Cardiac muscle cell (in vitro differentiated cells and primary cell): ENCODE measurements at regions not wholly inside any gene's neighbourhood (a gene's known extent, or its start where the extent isn't known, plus 50 kb on each side); places are given as distances from the start of the nearest gene placed in this dataset.
A peak's percentile ranks its signal among the peaks of the same experiment; 100 is the strongest.

ENCODE experiments used
- DNase-seq, 2 donors: peaks; one replicate each; pipeline versions ENCODE4 v3.0.0 to v3.0.0-alpha.2; 2010 to 2017; ENCODE audit warnings: low read depth in 1 of 2, low spot score in 1 of 2
- H3K27ac ChIP-seq: fragments of 200-600 bp; sonication (generic); 2 replicates; pipeline ENCODE4 v1.5.1; 2016
- H3K27me3 ChIP-seq: fragments of 200-600 bp; sonication (generic); 2 replicates; pipeline ENCODE4 v1.6.0; 2016; ENCODE audit warnings: control low read depth
- H3K36me3 ChIP-seq: fragments of 200-600 bp; sonication (generic); 2 replicates; pipeline ENCODE4 v1.5.1; 2016; ENCODE audit warnings: control low read depth
- H3K4me1 ChIP-seq: fragments of 200-600 bp; sonication (generic); 2 replicates; pipeline ENCODE4 v1.8.1; 2017; ENCODE audit warnings: low read depth, mild to moderate bottlenecking, mixed run types
- H3K4me3 ChIP-seq: fragments of 200-600 bp; sonication (generic); 2 replicates; pipeline ENCODE4 v1.5.1; 2016; ENCODE audit warnings: mild to moderate bottlenecking
- H3K9me3 ChIP-seq: fragments of 200-600 bp; sonication (generic); 2 replicates; pipeline ENCODE4 v1.5.1; 2017; ENCODE audit warnings: low read depth, mild to moderate bottlenecking, control low read depth
- TF ChIP-seq, protein P1 (sequence below): IDR thresholded peaks from 2 replicates; pipeline ENCODE4 v1.5.1; 2012; ENCODE audit warnings: low read depth, mild to moderate bottlenecking, low read length

DNA sequence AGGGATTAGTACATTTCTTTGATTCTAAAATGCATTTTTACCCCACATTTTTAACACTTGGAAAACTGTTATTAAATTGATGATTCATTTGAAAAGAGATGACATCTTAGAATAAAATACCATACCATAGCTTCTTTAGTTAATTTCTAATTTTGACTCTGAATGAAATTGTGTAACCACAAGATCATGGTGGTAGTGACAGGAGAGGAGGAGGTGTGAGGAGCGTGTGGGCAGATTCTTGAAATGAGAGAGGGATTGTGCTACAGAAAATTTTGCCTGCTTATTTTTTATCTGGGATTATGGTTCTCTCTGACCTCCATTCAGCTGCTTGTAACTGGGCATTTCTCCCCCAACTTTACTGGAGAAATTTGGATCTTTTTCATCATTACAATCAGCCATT lies 173.3 kb upstream of the CLINT1 start:
- TF ChIP-seq, protein P1, sequence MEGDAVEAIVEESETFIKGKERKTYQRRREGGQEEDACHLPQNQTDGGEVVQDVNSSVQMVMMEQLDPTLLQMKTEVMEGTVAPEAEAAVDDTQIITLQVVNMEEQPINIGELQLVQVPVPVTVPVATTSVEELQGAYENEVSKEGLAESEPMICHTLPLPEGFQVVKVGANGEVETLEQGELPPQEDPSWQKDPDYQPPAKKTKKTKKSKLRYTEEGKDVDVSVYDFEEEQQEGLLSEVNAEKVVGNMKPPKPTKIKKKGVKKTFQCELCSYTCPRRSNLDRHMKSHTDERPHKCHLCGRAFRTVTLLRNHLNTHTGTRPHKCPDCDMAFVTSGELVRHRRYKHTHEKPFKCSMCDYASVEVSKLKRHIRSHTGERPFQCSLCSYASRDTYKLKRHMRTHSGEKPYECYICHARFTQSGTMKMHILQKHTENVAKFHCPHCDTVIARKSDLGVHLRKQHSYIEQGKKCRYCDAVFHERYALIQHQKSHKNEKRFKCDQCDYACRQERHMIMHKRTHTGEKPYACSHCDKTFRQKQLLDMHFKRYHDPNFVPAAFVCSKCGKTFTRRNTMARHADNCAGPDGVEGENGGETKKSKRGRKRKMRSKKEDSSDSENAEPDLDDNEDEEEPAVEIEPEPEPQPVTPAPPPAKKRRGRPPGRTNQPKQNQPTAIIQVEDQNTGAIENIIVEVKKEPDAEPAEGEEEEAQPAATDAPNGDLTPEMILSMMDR, result no peak
- H3K4me3 ChIP-seq, result no peak overlapping the region
- DNase-seq, result no peak
- H3K27ac ChIP-seq, result no peak overlapping the region
- no peaks in the 10 kb centered on the region for H3K36me3 ChIP-seq
- peaks cover 5% of the 10 kb centered on the region for H3K9me3 ChIP-seq
- no peaks in the 10 kb centered on the region for H3K4me1 ChIP-seq
- no peaks in the 10 kb centered on the region for H3K27me3 ChIP-seq

DNA sequence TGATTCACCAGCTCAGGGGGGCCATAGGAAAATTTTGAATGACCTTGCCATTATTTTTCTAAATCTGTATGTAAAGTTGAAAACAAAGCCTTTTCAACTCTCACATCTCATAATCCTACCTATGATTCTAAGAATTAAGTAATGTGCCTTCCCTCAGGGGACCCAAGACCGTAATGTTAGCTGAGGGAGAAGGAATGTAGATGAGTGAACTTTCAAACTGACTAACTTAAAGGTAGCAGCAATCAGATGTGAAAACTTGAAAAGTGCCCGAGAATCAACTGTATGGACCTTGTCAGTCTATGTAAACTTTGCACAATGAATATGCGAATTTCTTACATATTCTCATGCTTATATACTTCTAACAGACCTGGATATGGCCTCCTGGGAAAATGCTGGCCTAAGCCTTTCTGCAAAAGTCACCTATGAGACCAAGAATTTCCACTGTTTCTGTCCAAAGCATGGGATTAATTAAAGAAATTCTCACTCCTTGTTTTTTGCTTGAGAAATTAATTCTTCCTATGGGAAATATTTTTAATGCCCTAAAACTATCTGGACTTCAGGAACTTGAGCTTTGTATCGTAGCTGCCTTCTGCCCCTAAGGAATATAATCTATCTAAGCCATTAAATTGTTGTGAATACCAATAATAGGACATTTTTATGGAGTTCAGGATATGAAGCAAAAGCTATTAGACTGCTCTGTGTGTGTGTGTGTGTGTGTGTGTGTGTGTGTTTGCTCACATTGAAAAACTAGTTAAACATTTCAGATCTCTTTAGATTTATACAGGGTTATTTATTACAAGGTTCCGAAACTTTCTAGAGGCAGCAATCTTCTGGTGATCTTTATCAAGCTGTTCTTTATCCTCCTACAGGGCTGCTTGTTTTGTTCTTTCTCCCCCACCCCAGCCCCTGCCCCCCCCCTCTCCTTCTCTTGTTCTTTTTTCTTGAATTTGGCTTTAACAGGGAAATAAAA lies 169.1 kb upstream of the CLINT1 start:
- no peak overlapping the region for H3K4me3 ChIP-seq
- no peaks in the 10 kb centered on the region for H3K27me3 ChIP-seq
- H3K9me3 ChIP-seq, result no peaks in the 10 kb centered on the region
- TF ChIP-seq, protein P1, result no peak
- DNase-seq, result no peak
- no peaks in the 10 kb centered on the region for H3K4me1 ChIP-seq
- no peak overlapping the region for H3K27ac ChIP-seq
- H3K36me3 ChIP-seq, result no peaks in the 10 kb centered on the region

- H3K27me3 ChIP-seq, result no peaks in the 10 kb centered on the region
- H3K4me3 ChIP-seq, result no peak overlapping the region
- H3K27ac ChIP-seq, result no peak overlapping the region
- no peaks in the 10 kb centered on the region for H3K36me3 ChIP-seq
- H3K9me3 ChIP-seq, result no peaks in the 10 kb centered on the region
- H3K4me1 ChIP-seq, result no peaks in the 10 kb centered on the region
- TF ChIP-seq, protein P1, result no peak
- DNase-seq, result peak in 1 of 2 donors; percentile 20
Observed at GRCh38 chr5:158026304-158027031, 167.5 kb upstream of the CLINT1 start.

DNA sequence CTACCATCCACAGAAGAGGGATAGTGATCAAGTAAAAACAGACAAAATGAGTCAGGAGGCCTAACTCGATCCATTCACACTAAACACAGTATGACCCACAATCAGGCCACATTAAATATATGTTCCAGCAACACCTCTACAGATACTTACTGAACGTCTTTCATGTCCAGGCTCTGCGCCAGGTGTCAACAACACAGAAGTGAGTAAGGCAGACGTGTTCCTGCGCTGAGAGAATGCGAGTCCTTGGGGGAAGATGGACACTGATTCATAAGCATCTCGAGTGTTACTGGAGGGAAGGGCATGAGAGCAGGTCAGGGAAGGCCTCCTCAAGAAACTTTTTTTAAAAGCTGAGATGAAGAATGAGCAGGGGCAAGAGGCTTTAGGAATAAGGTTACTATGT lies 164.3 kb upstream of the CLINT1 start:
- Histone ChIP-seq H3K4me1 (no peaks in the 10 kb centered on the region), H3K4me3 (no peak overlapping the region), H3K27me3 (no peaks in the 10 kb centered on the region), H3K36me3 (no peaks in the 10 kb centered on the region), H3K9me3 (no peaks in the 10 kb centered on the region), H3K27ac (no peak overlapping the region)
- TF ChIP-seq, protein P1, result no peak
- no peak for DNase-seq

DNA sequence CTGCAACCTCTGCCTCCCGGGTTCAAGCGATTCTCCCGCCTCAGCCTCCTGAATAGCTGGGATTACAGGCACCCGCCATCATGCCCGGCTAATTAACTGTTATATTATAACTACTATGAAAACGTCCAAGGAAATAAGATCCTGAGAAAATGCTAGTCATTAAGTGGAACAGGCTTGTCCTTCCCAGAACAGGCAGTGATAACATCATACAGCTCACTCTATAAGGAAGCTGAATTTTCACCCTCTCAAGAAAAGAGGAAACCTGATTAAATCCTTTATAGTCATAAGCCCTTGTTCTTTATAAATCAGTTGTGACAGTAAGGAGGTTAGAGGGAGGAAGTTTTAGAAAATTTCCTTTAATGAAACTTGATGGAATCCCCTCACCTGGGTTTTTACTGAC lies 163.9 kb upstream of the CLINT1 start:
- Histone ChIP-seq H3K4me1 (no peaks in the 10 kb centered on the region), H3K4me3 (no peak overlapping the region), H3K27ac (no peak overlapping the region), H3K27me3 (no peaks in the 10 kb centered on the region), H3K9me3 (no peaks in the 10 kb centered on the region), H3K36me3 (no peaks in the 10 kb centered on the region)
- TF ChIP-seq, protein P1, result no peak
- no peak for DNase-seq
